ENCODE measurements at regions not wholly inside any gene's neighbourhood (a gene's known extent, or its start where the extent isn't known, plus 50 kb on each side); places are given as distances from the start of the nearest gene placed in this dataset.

DNA sequence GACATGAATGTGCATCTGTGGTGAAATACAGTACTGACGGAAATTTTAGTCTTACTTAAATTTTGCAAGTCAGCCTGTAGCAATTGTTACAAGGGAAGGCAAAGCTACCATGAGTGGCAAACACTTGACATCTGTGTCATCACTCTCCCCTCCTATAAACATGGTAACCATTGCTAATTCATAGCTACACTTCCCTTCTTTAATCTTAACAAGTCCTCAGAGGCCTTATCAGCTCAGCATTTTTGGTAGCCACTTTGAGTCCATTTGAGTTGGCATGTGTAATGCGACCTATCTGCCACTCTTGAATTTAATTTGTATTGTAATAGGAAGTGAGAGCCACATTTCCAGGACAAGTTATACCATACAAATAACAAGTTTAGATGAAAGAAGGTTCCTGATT is 218.1 kb downstream of the RMST start:
- intact Hi-C loops (cut with micrococcal nuclease), result no loop called here
- Histone ChIP-seq H3K27me3 (ENCODE audit: low read depth) (no peaks in the 10 kb centered on the region), H3K36me3 (no peaks in the 10 kb centered on the region), H3K4me1 (no peaks in the 10 kb centered on the region), H3K27ac (replicated peaks) (no peak overlapping the region), H3K9me3 (replicated peaks) (no peaks in the 10 kb centered on the region), H3K4me3 (no peak overlapping the region)
- TF ChIP-seq, protein P1, sequence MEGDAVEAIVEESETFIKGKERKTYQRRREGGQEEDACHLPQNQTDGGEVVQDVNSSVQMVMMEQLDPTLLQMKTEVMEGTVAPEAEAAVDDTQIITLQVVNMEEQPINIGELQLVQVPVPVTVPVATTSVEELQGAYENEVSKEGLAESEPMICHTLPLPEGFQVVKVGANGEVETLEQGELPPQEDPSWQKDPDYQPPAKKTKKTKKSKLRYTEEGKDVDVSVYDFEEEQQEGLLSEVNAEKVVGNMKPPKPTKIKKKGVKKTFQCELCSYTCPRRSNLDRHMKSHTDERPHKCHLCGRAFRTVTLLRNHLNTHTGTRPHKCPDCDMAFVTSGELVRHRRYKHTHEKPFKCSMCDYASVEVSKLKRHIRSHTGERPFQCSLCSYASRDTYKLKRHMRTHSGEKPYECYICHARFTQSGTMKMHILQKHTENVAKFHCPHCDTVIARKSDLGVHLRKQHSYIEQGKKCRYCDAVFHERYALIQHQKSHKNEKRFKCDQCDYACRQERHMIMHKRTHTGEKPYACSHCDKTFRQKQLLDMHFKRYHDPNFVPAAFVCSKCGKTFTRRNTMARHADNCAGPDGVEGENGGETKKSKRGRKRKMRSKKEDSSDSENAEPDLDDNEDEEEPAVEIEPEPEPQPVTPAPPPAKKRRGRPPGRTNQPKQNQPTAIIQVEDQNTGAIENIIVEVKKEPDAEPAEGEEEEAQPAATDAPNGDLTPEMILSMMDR (IDR thresholded peaks at IDR 0.05; ENCODE audit: borderline replicate concordance), result no peak
- DNase-seq, result no peak

DNA sequence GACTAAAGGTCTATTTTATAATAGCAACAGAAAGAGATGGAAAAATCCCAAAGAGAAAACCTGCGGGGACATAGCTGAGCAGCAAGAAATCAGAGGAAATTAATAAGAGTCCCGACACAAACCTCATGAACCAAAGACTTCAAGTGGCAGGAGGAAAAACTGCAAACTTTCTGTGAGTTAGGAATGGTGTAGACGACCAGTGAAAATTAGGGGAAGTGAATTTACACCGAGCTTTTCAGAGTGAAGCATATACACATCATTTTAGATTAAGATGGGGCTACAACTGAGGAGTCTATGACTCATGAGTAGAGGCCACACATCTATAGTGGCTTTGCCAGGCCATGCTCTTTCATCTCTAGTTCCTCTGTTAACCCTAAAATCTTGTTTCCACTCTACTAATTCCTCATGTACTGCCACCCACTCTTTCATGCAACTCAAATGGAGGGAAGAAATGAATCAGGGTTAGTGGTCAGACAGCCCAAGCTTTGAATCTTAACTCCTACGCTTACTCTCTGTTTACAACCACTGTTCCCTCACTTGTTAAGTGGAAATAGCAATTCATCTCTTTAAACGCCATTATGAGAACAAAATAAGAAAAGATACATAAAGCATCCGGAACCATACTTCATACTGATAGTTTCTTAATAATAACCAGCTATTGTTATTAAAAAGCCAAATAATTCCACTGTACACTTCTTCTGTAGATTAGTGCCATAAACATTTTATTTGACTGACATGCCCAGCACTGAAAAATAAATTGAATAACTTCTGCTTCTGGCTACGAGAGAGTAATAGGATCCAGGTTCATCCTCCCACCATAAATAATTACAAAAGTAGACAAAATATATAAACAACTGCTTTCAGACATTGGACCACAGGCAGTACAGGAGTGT is 219.3 kb downstream of the RMST start:
- no peak for DNase-seq
- no peaks in the 10 kb centered on the region for H3K4me1 ChIP-seq

DNA sequence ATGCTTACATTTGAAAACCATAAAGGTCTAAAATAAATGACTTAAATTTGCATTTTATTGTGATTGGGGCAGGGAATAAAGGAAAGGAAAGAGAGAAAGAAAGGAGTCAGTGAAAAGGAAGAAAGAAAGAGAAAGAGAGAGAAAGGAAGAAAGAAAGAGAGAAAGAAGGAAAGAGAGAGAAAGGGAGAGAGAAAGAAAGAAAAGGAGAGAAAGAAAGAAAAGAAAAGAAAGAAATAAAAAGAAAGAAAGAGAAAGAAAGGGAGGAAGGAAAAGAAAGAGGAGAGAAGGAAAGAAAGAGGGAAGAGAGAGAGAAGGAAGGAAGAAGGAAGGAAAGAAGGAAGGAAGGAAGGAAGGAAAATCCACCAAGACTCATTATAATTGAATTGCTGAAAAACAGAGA is 222.8 kb downstream of the RMST start:
- Histone ChIP-seq H3K4me1 (no peaks in the 10 kb centered on the region), H3K36me3 (no peaks in the 10 kb centered on the region), H3K27ac (replicated peaks) (no peak overlapping the region), H3K9me3 (replicated peaks) (peaks cover 6% of the 10 kb centered on the region), H3K4me3 (no peak overlapping the region), H3K27me3 (ENCODE audit: low read depth) (no peaks in the 10 kb centered on the region)
- DNase-seq, result no peak
- intact Hi-C loops (cut with micrococcal nuclease), result no loop called here
- TF ChIP-seq, protein P1 (IDR thresholded peaks at IDR 0.05; ENCODE audit: borderline replicate concordance), result no peak

More for the DNA sequence above, 219.3 kb downstream of the RMST start:
- TF ChIP-seq, protein P1 (IDR thresholded peaks at IDR 0.05; ENCODE audit: borderline replicate concordance), result no peak
- H3K27me3 ChIP-seq (ENCODE audit: low read depth), result no peaks in the 10 kb centered on the region
- H3K4me3 ChIP-seq, result no peak overlapping the region
- H3K27ac ChIP-seq (replicated peaks), result no peak overlapping the region
- no peaks in the 10 kb centered on the region for H3K9me3 ChIP-seq (replicated peaks)
- intact Hi-C loops (cut with micrococcal nuclease), result no loop called here
- no peaks in the 10 kb centered on the region for H3K36me3 ChIP-seq

DNA sequence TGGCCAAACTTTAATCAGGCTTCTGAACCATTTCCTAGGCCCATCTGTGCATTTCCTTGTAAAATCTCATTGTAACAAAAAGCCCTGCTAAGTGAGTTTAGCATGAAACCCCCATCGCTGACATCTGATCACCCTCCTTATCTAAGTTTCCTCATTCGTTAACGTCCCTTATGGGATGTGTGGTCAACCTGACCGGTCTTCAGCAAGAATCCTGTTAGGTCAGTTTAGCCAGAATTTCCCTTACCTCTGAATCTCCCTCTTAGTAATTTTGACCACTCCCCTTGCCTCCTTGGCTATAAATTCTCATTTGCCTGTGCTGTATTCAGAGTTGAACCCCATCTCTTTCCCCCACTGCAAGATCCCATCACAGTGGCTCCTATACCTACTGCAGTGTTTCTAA is 239.3 kb downstream of the RMST start:
- H3K36me3 ChIP-seq, result no peaks in the 10 kb centered on the region
- H3K4me1 ChIP-seq, result no peaks in the 10 kb centered on the region
- H3K27ac ChIP-seq (replicated peaks), result no peak overlapping the region
- DNase-seq, result no peak
- no peaks in the 10 kb centered on the region for H3K9me3 ChIP-seq (replicated peaks)
- H3K27me3 ChIP-seq (ENCODE audit: low read depth), result no peaks in the 10 kb centered on the region
- TF ChIP-seq, protein P1 (IDR thresholded peaks at IDR 0.05; ENCODE audit: borderline replicate concordance), result no peak
- no peak overlapping the region for H3K4me3 ChIP-seq
- intact Hi-C loops (cut with micrococcal nuclease), result no loop called here

DNA sequence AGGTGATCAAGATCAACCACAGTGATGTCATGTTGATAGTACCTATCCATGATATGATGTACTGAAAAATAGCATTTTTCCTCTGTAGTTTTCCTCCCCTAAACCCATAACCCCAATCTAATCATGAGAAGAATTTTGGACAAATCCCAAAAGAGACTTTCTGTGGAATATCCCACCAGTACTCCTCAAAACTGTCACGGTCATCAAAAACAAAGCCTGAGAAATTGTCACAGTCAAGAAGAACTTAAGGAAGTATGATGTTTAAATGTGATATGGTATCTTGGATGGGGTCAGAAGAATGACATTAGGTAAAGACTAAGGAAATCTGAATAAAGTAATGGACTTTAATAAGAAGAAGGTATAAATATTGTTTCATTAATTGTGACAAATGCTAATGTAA is 248.8 kb downstream of the RMST start:
- H3K9me3 ChIP-seq (replicated peaks), result peaks cover 4% of the 10 kb centered on the region
- H3K4me3 ChIP-seq, result no peak overlapping the region
- no peak overlapping the region for H3K27ac ChIP-seq (replicated peaks)
- H3K4me1 ChIP-seq, result no peaks in the 10 kb centered on the region
- no peaks in the 10 kb centered on the region for H3K36me3 ChIP-seq
- H3K27me3 ChIP-seq (ENCODE audit: low read depth), result no peaks in the 10 kb centered on the region
- intact Hi-C loops (cut with micrococcal nuclease), result no loop called here
- TF ChIP-seq, protein P1 (IDR thresholded peaks at IDR 0.05; ENCODE audit: borderline replicate concordance), result no peak
- no peak for DNase-seq

Measured in left ventricle myocardium inferior (tissue), 1 donor.